Fibroblast of lung (primary cell): ENCODE measurements at regions not wholly inside any gene's neighbourhood (a gene's known extent, or its start where the extent isn't known, plus 50 kb on each side); places are given as distances from the start of the nearest gene placed in this dataset.

Source experiments
- DNase-seq, 2 donors: peaks; one replicate each; pipeline versions ENCODE4 v3.0.0 to v3.0.0-alpha.2; 2010; ENCODE audit warnings: low read depth in 2 of 2
- H2AFZ ChIP-seq: 2 replicates; pipeline ENCODE4 v1.5.1; 2012; ENCODE audit warnings: low read length, control low read depth, inconsistent platforms
- H3K27ac ChIP-seq: 2 replicates; pipeline ENCODE4 v1.5.1; 2011; ENCODE audit warnings: low read length, control low read depth; ENCODE audit not compliant: insufficient read depth
- H3K27me3 ChIP-seq: 2 replicates; pipeline ENCODE4 v1.5.1; 2011; ENCODE audit warnings: mild to moderate bottlenecking, low read length; ENCODE audit not compliant: control insufficient read depth, insufficient read depth
- H3K36me3 ChIP-seq: 2 replicates; pipeline ENCODE4 v1.5.1; 2011; ENCODE audit warnings: low read length; ENCODE audit not compliant: control insufficient read depth, insufficient read depth
- H3K4me1 ChIP-seq: 2 replicates; pipeline ENCODE4 v1.5.1; 2011; ENCODE audit warnings: low read length; ENCODE audit not compliant: control insufficient read depth, insufficient read depth; ENCODE audit errors: extremely low read depth
- H3K4me2 ChIP-seq: 2 replicates; pipeline ENCODE4 v1.5.1; 2011; ENCODE audit warnings: low read length, control low read depth; ENCODE audit not compliant: insufficient read depth; ENCODE audit errors: extremely low read depth
- H3K4me3 ChIP-seq, 4 experiments: fragments of 200-600 bp in 1 of 4; sonication (generic) in 1 of 4; replicated peaks in 1 of 4; 2 replicates each; pipeline ENCODE4 v1.5.1; 2011 to 2016; ENCODE audit warnings: low read length in 4 of 4, low read depth in 3 of 4, mild to moderate bottlenecking in 3 of 4, control low read depth in 2 of 4, inconsistent platforms in 1 of 4, mixed read lengths in 1 of 4; ENCODE audit not compliant: insufficient read depth in 1 of 4; ENCODE audit errors: control extremely low read depth in 1 of 4
- H3K79me2 ChIP-seq: 2 replicates; pipeline ENCODE4 v1.5.1; 2012; ENCODE audit warnings: mild to moderate bottlenecking, low read length, inconsistent platforms; ENCODE audit not compliant: control insufficient read depth, insufficient read depth
- H3K9ac ChIP-seq: 2 replicates; pipeline ENCODE4 v1.5.1; 2011; ENCODE audit warnings: mild to moderate bottlenecking, low read length, control low read depth; ENCODE audit not compliant: insufficient read depth
- H3K9me3 ChIP-seq: 2 replicates; pipeline ENCODE4 v1.5.1; 2012; ENCODE audit warnings: low read depth, low read length; ENCODE audit not compliant: control insufficient read depth, insufficient read depth
- H4K20me1 ChIP-seq: 2 replicates; pipeline ENCODE4 v1.5.1; 2011; ENCODE audit warnings: low read length; ENCODE audit not compliant: control insufficient read depth, insufficient read depth; ENCODE audit errors: extremely low read depth
- CTCF ChIP-seq, 2 donors: IDR thresholded peaks in 1 of 2; conservative IDR thresholded peaks in 1 of 2; 1 replicate in 1 of 2; 2 replicates in 1 of 2; pipeline ENCODE4 v1.5.1; 2011 to 2012; ENCODE audit warnings: low read length in 2 of 2, control low read depth in 1 of 2, inconsistent platforms in 1 of 2, low read depth in 1 of 2, mild to moderate bottlenecking in 1 of 2
- EZH2 ChIP-seq: IDR thresholded peaks from 2 replicates; pipeline ENCODE4 v1.5.1; 2012; ENCODE audit warnings: low read length, control low read depth, mild to moderate bottlenecking; ENCODE audit errors: missing control alignments

GRCh38 chr5:117856713-117857112 is 1131.6 kb downstream of the DTWD2 start:
- Histone ChIP-seq H4K20me1 (no peaks in the 10 kb centered on the region), H3K4me1 (no peaks in the 10 kb centered on the region), H3K4me3 (no peak overlapping the region), H3K4me2 (no peak overlapping the region), H3K27ac (no peak overlapping the region), H3K36me3 (no peaks in the 10 kb centered on the region), H2AFZ (no peak overlapping the region), H3K9me3 (no peaks in the 10 kb centered on the region), H3K79me2 (no peaks in the 10 kb centered on the region), H3K27me3 (no peaks in the 10 kb centered on the region), H3K9ac (no peak overlapping the region)
- TF ChIP-seq CTCF (conservative IDR thresholded peaks at IDR 0.05 in 1 of 2, IDR thresholded peaks at IDR 0.05 in 1 of 2; ENCODE audit: low read depth in 1 of 2, low read length in 2 of 2) (no peak), EZH2 (no peak)
- no peak for DNase-seq

GRCh38 chr5:117837786-117838185 is 1150.6 kb downstream of the DTWD2 start:
- no peak for TF ChIP-seq CTCF (conservative IDR thresholded peaks at IDR 0.05 in 1 of 2, IDR thresholded peaks at IDR 0.05 in 1 of 2; ENCODE audit: low read depth in 1 of 2, low read length in 2 of 2)
- no peak for TF ChIP-seq EZH2
- no peak overlapping the region for H2AFZ ChIP-seq
- H3K9me3 ChIP-seq, result no peaks in the 10 kb centered on the region

GRCh38 chr5:117833691-117834090 is 1154.7 kb downstream of the DTWD2 start:
- Histone ChIP-seq H3K27ac (no peak overlapping the region), H3K4me2 (no peak overlapping the region), H3K9ac (no peak overlapping the region), H3K4me3 (no peak overlapping the region), H2AFZ (no peak overlapping the region), H3K36me3 (no peaks in the 10 kb centered on the region), H3K79me2 (no peaks in the 10 kb centered on the region), H3K27me3 (no peaks in the 10 kb centered on the region), H3K9me3 (no peaks in the 10 kb centered on the region), H3K4me1 (no peaks in the 10 kb centered on the region), H4K20me1 (no peaks in the 10 kb centered on the region)
- DNase-seq, result no peak
- TF ChIP-seq EZH2 (no peak), CTCF (conservative IDR thresholded peaks at IDR 0.05 in 1 of 2, IDR thresholded peaks at IDR 0.05 in 1 of 2; ENCODE audit: low read depth in 1 of 2, low read length in 2 of 2) (no peak)

More at GRCh38 chr5:117837786-117838185, 1150.6 kb downstream of the DTWD2 start:
- no peaks in the 10 kb centered on the region for H4K20me1 ChIP-seq
- no peak overlapping the region for H3K4me3 ChIP-seq
- H3K4me2 ChIP-seq, result no peak overlapping the region
- H3K4me1 ChIP-seq, result no peaks in the 10 kb centered on the region
- H3K79me2 ChIP-seq, result no peaks in the 10 kb centered on the region
- no peaks in the 10 kb centered on the region for H3K36me3 ChIP-seq
- no peak overlapping the region for H3K27ac ChIP-seq
- DNase-seq, result no peak
- H3K27me3 ChIP-seq, result no peaks in the 10 kb centered on the region
- no peak overlapping the region for H3K9ac ChIP-seq
